GM18505 (cell line): ENCODE measurements at regions not wholly inside any gene's neighbourhood (a gene's known extent, or its start where the extent isn't known, plus 50 kb on each side); places are given as distances from the start of the nearest gene placed in this dataset.

ENCODE experiments used
- ATAC-seq: cut with Tn5 transposase; IDR thresholded peaks from one replicate; pipeline ENCODE4 v1.9.1; 2021; ENCODE audit not compliant: unreplicated experiment
- POLR2A ChIP-seq: IDR thresholded peaks from 4 replicates; pipeline ENCODE4 v1.6.1; 2011; ENCODE audit warnings: borderline replicate concordance; ENCODE audit not compliant: insufficient read depth, insufficient read length; ENCODE audit errors: extremely low read depth

- TF ChIP-seq POLR2A = no peak
- ATAC-seq = no peak
Observed at GRCh38 chr15:46709460-46710083, 1007.7 kb upstream of the SEMA6D start.

DNA sequence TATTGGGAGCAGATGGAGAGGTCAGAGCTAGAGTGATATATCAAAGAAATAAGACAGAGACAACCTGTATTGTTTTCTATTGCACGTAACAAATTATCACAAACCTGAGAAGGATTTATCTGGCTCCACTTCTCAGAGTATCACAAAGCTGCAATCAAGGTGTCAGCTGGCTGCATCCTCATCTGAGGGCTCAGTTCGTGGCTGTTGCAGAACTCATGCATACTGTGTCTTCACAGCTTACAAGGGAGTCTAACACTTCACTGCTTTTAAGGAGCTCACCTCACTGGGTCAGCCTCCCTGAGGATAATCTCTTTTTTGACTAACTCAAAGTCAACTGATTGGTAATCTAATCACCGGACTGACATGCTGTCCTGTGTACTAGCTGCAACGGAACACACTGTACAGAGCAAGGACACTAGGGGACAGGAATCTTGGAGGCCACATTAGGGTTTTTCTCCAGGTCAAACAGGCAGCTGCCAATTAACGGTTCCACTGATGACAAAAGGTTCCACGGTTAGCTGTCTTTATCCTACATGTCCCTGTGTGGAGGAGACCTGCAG, 1006.8 kb upstream of the SEMA6D start:
- no peak for ATAC-seq

DNA sequence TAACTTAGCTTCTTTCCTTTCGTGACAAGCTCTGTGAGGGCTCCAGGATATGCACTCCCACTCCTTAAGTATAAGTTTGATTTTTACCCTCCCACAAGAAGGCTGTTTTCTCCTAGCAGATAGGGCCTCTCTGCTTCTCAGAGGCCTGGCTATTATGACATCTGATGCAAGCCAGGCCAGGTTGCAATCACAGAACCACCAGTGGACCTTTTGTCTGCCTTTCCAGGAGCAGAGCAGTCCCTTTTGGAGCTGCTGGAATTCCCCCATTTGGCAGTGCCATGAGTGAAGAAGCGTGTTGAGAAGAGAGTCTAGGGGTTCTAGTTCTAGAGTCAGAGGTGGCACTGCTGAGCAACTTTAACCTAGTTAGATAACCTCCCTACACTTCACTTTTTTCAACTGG, 1004.3 kb upstream of the SEMA6D start:
- TF ChIP-seq POLR2A = no peak
- no peak for ATAC-seq

More for the DNA sequence above, 1006.8 kb upstream of the SEMA6D start:
- no peak for TF ChIP-seq POLR2A

GRCh38 chr15:46714950-46715349, 1002.4 kb upstream of the SEMA6D start:
- no peak for TF ChIP-seq POLR2A
- ATAC-seq = no peak

GRCh38 chr15:46723308-46723707, 994.0 kb upstream of the SEMA6D start:
- no peak for TF ChIP-seq POLR2A
- no peak for ATAC-seq

DNA sequence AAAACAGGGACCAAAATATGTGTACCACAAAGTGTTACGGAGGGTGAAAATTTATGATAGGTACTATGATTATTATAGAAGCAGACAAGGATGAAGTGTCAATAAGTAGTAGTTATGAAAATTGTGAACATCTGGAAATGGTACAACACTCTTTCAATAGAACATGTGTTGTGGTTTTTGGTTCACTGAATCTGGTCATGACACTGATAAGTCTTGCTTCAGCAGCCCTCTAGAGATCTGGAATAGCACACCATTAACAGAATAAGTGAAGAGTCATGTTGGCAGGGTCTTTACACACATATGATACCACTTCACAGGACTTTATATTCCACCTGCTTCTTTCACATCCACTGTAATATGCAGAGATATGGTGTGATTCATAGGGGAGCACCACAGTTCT, 985.2 kb upstream of the SEMA6D start:
- TF ChIP-seq POLR2A = no peak
- no peak for ATAC-seq

GRCh38 chr15:46735115-46735514, 982.2 kb upstream of the SEMA6D start:
- ATAC-seq = no peak
- TF ChIP-seq POLR2A = no peak

- no peak for ATAC-seq
- TF ChIP-seq POLR2A = no peak
Observed at GRCh38 chr15:46751303-46751702, 966.0 kb upstream of the SEMA6D start.

DNA sequence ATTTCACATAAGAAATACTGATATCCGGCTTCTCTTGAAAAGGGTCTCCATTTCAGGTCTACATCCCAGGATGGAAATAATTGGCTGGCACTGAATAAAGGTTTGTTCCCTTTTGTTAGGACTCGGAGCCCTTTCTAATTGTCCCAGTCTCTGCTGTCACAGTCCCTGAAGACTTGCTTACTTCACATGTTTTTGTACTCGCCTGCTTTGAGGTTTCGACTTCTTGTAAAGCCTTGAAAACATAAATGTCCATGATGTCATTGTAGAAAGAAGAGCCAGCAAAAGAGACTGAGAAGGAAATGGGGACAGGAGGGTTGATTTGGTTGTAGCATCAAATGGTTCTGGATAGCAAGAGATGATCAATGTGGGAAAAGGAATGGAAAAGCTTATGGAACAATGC, 963.4 kb upstream of the SEMA6D start:
- ATAC-seq = no peak
- TF ChIP-seq POLR2A = no peak

DNA sequence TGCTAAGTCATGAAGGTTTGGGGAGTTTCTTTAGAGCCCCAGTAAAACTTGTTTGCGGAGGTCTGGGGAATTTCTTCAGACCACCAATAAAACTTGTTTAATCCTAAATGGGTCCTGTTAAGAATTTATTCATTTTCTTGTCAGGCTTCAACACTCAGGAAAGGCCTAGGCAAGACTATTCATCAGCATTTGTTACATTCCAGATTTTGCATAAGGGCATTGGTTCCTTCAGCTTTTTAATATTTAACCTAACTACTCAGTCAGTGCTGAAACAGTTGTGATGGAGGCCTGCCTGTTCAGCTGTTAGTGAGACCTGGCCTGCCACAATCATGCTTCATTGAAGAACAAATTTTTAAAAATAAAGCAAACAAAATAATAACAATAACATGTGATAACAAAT, 954.2 kb upstream of the SEMA6D start:
- TF ChIP-seq POLR2A = no peak
- ATAC-seq = no peak

- TF ChIP-seq POLR2A = no peak
- no peak for ATAC-seq
Observed at GRCh38 chr15:46764851-46765250, 952.5 kb upstream of the SEMA6D start.

DNA sequence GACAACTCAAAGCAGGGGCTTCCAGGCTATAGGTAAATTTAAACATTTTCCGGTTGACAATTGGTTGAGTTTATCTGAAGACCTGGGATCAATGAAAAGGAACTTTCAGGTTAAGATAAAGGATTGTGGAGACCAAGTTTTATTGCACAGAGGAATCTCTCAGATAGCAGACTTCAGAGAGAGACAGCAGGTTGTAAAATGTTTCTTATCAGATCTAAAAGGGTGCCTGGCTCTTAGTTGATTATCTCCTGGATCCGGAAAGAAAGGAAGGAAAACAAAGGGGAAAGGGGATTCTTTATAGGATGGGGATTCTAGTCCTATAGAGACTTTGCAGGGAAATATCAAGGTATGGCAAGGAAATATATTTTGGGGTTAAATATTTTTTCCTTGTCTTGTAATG, 951.3 kb upstream of the SEMA6D start:
- no peak for TF ChIP-seq POLR2A
- no peak for ATAC-seq

- TF ChIP-seq POLR2A = no peak
- no peak for ATAC-seq
Observed at GRCh38 chr15:46768287-46768686, 949.0 kb upstream of the SEMA6D start.

DNA sequence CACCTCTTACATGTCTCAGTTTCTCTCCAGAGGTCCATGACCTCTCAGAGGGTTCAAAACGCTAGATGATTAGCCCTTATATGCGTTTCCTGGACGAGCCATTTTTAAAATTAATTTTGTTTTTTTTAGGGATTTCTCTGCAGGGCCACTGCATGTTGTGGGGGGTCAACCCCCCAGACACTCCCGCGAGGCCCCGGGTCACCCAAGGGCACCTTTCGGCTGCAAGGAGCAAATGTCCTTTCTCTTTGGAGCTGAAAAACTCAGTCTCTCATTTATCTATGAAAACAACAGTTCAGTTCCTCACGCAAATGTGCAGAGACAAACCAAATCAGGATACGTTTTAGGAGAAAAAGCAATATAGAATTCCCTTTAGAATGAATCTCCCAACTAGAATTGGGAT, 944.3 kb upstream of the SEMA6D start:
- TF ChIP-seq POLR2A = no peak
- no peak for ATAC-seq

- ATAC-seq = no peak
Observed at GRCh38 chr15:46778876-46779275, 938.4 kb upstream of the SEMA6D start.

More at GRCh38 chr15:46778876-46779275, 938.4 kb upstream of the SEMA6D start:
- no peak for TF ChIP-seq POLR2A
